WI38 (cell line): ENCODE measurements at regions not wholly inside any gene's neighbourhood (a gene's known extent, or its start where the extent isn't known, plus 50 kb on each side); places are given as distances from the start of the nearest gene placed in this dataset.
"Not testable (repeated sequence)": the region's sequence is repeated elsewhere in the genome, so short reads cannot be mapped to it uniquely, and the experiment has no call there.

Experiments
- H3K4me3 ChIP-seq: 2 replicates; pipeline ENCODE4 v1.5.1; 2011; ENCODE audit warnings: low read depth, mild to moderate bottlenecking, control low read depth, low read length
- TF ChIP-seq, protein P1 (sequence below): IDR thresholded peaks from 2 replicates; pipeline ENCODE4 v1.5.1; 2012; ENCODE audit warnings: low read depth, mild to moderate bottlenecking, control low read depth, low read length

DNA sequence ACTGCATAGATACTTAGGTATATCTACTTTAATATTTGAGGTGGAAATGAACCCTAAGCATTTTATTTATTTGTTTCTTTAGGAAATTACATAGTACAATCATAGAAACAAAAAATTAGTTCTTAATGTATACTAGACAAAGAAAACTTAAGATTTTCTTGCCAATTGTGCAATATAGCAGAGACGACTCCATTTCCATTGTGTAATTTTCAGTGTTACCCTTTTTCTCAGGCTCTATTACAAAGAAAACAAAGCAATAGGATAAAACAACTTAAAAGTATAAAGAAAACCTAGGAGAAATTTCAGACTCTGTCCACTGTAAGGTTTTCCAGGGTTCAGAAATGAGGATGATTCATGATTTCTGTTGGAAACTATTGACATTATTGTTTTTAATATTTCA is 89.0 kb upstream of the SERTAD2 start:
- TF ChIP-seq, protein P1, sequence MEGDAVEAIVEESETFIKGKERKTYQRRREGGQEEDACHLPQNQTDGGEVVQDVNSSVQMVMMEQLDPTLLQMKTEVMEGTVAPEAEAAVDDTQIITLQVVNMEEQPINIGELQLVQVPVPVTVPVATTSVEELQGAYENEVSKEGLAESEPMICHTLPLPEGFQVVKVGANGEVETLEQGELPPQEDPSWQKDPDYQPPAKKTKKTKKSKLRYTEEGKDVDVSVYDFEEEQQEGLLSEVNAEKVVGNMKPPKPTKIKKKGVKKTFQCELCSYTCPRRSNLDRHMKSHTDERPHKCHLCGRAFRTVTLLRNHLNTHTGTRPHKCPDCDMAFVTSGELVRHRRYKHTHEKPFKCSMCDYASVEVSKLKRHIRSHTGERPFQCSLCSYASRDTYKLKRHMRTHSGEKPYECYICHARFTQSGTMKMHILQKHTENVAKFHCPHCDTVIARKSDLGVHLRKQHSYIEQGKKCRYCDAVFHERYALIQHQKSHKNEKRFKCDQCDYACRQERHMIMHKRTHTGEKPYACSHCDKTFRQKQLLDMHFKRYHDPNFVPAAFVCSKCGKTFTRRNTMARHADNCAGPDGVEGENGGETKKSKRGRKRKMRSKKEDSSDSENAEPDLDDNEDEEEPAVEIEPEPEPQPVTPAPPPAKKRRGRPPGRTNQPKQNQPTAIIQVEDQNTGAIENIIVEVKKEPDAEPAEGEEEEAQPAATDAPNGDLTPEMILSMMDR: no peak
- no peak overlapping the region for H3K4me3 ChIP-seq

DNA sequence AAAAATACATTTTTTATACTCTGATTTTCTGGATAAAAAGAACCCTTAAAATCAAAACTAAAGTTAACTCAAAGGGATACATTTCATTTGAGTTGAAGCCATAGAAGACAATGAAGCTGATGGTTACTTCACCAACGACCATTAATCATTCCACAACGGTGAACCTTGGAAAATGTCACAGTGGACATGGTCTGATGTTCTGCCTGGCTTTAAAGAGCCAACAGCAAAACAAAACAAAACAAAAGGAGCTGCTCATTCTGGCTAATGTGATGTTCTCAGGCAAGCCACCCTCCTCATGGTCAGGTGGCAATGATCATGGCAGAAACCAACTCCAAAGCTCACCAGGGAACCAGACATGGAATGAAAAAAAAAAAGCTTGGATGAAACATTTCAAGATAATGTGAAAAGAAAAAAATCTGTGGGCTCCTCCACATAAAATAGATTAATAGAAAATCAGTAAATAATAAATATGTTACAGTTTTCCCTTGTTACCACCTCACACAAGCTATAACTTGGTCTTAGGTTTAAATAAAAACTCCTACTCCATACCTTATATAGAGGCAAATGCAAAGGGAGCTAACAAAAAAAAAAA is 90.1 kb upstream of the SERTAD2 start:
- TF ChIP-seq, protein P1: no peak
- H3K4me3 ChIP-seq: no peak overlapping the region

DNA sequence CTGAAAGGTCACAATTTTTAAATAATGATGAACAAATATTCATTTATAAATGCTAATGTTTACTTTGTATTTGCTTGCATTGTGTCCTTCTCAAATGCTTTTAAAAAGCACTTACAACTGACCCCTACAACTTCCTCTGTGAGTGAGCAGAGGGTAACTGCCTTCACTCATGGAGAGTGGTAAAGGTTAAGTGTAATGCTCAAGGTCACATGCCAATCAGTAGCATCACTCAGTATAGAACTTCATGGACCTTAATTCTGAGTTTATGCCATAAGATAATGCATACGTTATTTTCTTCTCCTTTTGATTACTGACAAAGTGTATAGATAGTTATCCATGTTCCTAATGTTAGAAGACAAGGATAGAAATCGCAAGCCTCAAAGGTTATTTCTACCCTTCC is 91.8 kb upstream of the SERTAD2 start:
- TF ChIP-seq, protein P1: no peak
- H3K4me3 ChIP-seq: no peak overlapping the region

DNA sequence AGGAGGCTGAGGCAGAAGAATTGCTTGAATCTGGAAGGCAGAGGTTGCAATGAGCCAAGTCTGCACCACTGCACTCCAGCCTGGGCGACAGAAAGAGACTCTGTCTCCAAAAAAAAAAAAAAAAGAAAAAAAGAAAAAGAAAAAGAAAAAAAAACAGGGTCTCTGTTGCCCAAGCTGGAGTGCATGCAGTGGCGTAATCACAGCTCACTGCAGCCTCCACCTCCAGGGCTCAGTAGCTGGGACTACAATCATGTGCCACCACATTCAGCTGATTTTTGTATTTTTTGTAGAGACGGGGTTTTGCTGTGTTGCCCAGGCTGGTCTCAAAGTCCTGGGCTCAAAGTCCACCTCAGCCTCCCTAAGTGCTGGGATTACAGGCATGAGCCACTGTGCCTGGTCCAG is 94.0 kb upstream of the SERTAD2 start:
- H3K4me3 ChIP-seq: not testable (repeated sequence)

DNA sequence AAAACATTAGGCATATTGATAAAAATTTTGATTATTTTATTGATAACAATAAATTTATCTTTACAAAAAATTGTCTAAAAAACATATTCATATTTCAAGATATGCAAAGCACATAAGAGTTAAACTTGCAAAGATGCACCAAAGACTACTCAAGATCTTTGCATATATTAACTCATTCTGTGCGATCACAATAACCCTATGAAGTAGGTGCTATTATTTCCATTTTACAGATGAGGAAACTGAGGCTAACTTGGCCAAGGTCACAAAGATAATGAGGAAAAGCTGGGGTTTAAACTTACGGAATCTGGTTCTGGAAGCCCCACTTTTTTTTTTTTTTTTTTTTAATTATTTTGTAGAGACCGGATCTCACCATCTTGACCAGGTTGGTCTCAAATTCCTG is 94.4 kb upstream of the SERTAD2 start:
- TF ChIP-seq, protein P1: no peak
- no peak overlapping the region for H3K4me3 ChIP-seq

DNA sequence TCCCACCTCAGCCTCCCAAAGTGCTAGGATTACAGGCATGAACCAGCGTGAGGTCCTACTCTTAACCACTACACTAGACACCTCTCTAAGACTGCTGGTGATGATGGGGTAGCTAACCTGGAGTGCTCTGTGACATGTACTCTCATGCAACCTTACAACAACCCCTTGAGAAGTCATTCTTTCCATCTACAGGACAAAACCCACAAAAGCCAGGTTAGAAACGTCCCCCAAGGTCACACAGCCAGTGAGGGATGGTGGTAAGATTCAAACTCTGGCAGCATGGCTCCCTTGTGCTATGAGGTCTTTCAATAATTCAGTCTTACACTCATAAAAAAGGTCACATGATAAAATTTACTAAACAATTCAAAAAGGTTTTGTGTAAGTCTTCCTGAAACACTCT is 94.8 kb upstream of the SERTAD2 start:
- TF ChIP-seq, protein P1: no peak
- H3K4me3 ChIP-seq: no peak overlapping the region

DNA sequence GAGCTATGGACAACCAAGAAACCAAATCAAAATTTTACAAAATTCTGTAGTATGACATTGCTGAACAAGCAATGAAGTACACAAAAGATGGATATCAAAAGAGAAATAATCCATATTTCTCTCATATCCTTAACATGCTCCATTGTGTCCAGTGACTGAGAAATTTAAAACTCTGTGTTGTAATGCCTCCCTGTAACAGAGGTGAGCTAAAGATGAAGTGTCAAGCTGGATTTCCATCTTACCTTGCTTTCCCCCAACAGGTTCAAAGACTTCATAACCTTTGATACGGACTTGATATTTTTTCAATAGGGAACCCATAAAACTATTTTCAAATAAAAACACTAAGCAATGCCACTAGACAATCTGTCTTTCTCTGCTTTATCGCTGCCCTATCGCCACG is 95.7 kb upstream of the SERTAD2 start:
- peak overlapping the region; percentile 65 for H3K4me3 ChIP-seq
- TF ChIP-seq, protein P1: no peak
